ENCODE measurements at regions not wholly inside any gene's neighbourhood (a gene's known extent, or its start where the extent isn't known, plus 50 kb on each side); places are given as distances from the start of the nearest gene placed in this dataset.

GRCh38 chr19:5392486-5392885 is 51.9 kb upstream of the PTPRS start:
- no peak overlapping the region for H3K27ac Mint-ChIP-seq
- intact Hi-C loops (cut with DNase I, micrococcal nuclease) = no loop called here
- no peak overlapping the region for H3K4me3 Mint-ChIP-seq
- H3K9me3 Mint-ChIP-seq (ENCODE audit: low read depth) = peaks cover 4% of the 10 kb centered on the region
- POLR2A ChIA-PET = no interaction called here
- DNase-seq (no peak), ATAC-seq (no peak)
- CTCF ChIA-PET = no interaction called here
- peaks cover 30% of the 10 kb centered on the region for H3K27me3 Mint-ChIP-seq
- no peaks in the 10 kb centered on the region for H3K36me3 Mint-ChIP-seq (ENCODE audit: low read depth)
- H3K4me1 Mint-ChIP-seq = no peaks in the 10 kb centered on the region

GRCh38 chr19:5393088-5393487 is 52.5 kb upstream of the PTPRS start:
- no peak overlapping the region for H3K27ac Mint-ChIP-seq
- no peak for ATAC-seq
- no peaks in the 10 kb centered on the region for H3K4me1 Mint-ChIP-seq
- H3K36me3 Mint-ChIP-seq (ENCODE audit: low read depth) = no peaks in the 10 kb centered on the region
- no peak overlapping the region for H3K4me3 Mint-ChIP-seq
- DNase-seq = no peak
- peaks cover 33% of the 10 kb centered on the region for H3K27me3 Mint-ChIP-seq
- peaks cover 4% of the 10 kb centered on the region for H3K9me3 Mint-ChIP-seq (ENCODE audit: low read depth)
- ChIA-PET POLR2A (no interaction called here), CTCF (no interaction called here)
- intact Hi-C loops (cut with DNase I, micrococcal nuclease) = no loop called here

- H3K4me3 Mint-ChIP-seq = no peak overlapping the region
- intact Hi-C loops (cut with DNase I, micrococcal nuclease) = no loop called here
- no peak overlapping the region for H3K27ac Mint-ChIP-seq
- CTCF ChIA-PET = no interaction called here
- peaks cover 42% of the 10 kb centered on the region for H3K27me3 Mint-ChIP-seq
- no peaks in the 10 kb centered on the region for H3K36me3 Mint-ChIP-seq (ENCODE audit: low read depth)
- DNase-seq = no peak
- H3K4me1 Mint-ChIP-seq = no peaks in the 10 kb centered on the region
- ATAC-seq = no peak
- no peaks in the 10 kb centered on the region for H3K9me3 Mint-ChIP-seq (ENCODE audit: low read depth)
- POLR2A ChIA-PET = no interaction called here
Measured at GRCh38 chr19:5394551-5395505, 54.2 kb upstream of the PTPRS start.

GRCh38 chr19:5395556-5395955 is 54.9 kb upstream of the PTPRS start:
- DNase-seq (no peak), ATAC-seq (no peak)
- H3K4me1 Mint-ChIP-seq = no peaks in the 10 kb centered on the region
- H3K9me3 Mint-ChIP-seq (ENCODE audit: low read depth) = no peaks in the 10 kb centered on the region
- peaks cover 45% of the 10 kb centered on the region for H3K27me3 Mint-ChIP-seq
- no peaks in the 10 kb centered on the region for H3K36me3 Mint-ChIP-seq (ENCODE audit: low read depth)
- H3K4me3 Mint-ChIP-seq = no peak overlapping the region
- intact Hi-C loops (cut with DNase I, micrococcal nuclease) = no loop called here
- POLR2A ChIA-PET = no interaction called here
- CTCF ChIA-PET = no interaction called here
- H3K27ac Mint-ChIP-seq = no peak overlapping the region

- no peak overlapping the region for H3K27ac Mint-ChIP-seq
- H3K4me3 Mint-ChIP-seq = no peak overlapping the region
- ATAC-seq (no peak), DNase-seq (no peak)
- POLR2A ChIA-PET = no interaction called here
- H3K4me1 Mint-ChIP-seq = no peaks in the 10 kb centered on the region
- CTCF ChIA-PET = no interaction called here
- H3K36me3 Mint-ChIP-seq (ENCODE audit: low read depth) = no peaks in the 10 kb centered on the region
- no peaks in the 10 kb centered on the region for H3K9me3 Mint-ChIP-seq (ENCODE audit: low read depth)
- intact Hi-C loops (cut with DNase I, micrococcal nuclease) = no loop called here
- peaks cover 47% of the 10 kb centered on the region for H3K27me3 Mint-ChIP-seq
Measured at GRCh38 chr19:5396096-5396939, 55.7 kb upstream of the PTPRS start.

GRCh38 chr19:5396963-5397362 is 56.4 kb upstream of the PTPRS start:
- H3K9me3 Mint-ChIP-seq (ENCODE audit: low read depth) = no peaks in the 10 kb centered on the region
- ATAC-seq (no peak), DNase-seq (no peak)
- H3K27ac Mint-ChIP-seq = no peak overlapping the region
- no peak overlapping the region for H3K4me3 Mint-ChIP-seq
- intact Hi-C loops (cut with DNase I, micrococcal nuclease) = no loop called here
- H3K4me1 Mint-ChIP-seq = no peaks in the 10 kb centered on the region
- no peaks in the 10 kb centered on the region for H3K36me3 Mint-ChIP-seq (ENCODE audit: low read depth)
- CTCF ChIA-PET = no interaction called here
- H3K27me3 Mint-ChIP-seq = peaks cover 47% of the 10 kb centered on the region
- POLR2A ChIA-PET = no interaction called here

GRCh38 chr19:5397804-5398692 is 57.2 kb upstream of the ZNRF4 start:
- DNase-seq (no peak), ATAC-seq (no peak)
- Mint-ChIP-seq H3K27me3 (peaks cover 44% of the 10 kb centered on the region), H3K4me1 (no peaks in the 10 kb centered on the region), H3K9me3 (ENCODE audit: low read depth) (no peaks in the 10 kb centered on the region), H3K36me3 (ENCODE audit: low read depth) (no peaks in the 10 kb centered on the region), H3K27ac (no peak overlapping the region), H3K4me3 (no peak overlapping the region)
- ChIA-PET CTCF (no interaction called here), POLR2A (no interaction called here)
- intact Hi-C loops (cut with DNase I, micrococcal nuclease) = no loop called here

- Mint-ChIP-seq H3K27ac (no peak overlapping the region), H3K4me3 (no peak overlapping the region), H3K9me3 (ENCODE audit: low read depth) (no peaks in the 10 kb centered on the region), H3K27me3 (peaks cover 41% of the 10 kb centered on the region), H3K4me1 (no peaks in the 10 kb centered on the region), H3K36me3 (ENCODE audit: low read depth) (no peaks in the 10 kb centered on the region)
- intact Hi-C loops (cut with DNase I, micrococcal nuclease) = no loop called here
- ATAC-seq = no peak
- no peak for DNase-seq
- ChIA-PET CTCF (no interaction called here), POLR2A (no interaction called here)
Measured at GRCh38 chr19:5398693-5399057, 56.5 kb upstream of the ZNRF4 start.

- H3K4me1 Mint-ChIP-seq = no peaks in the 10 kb centered on the region
- peaks cover 18% of the 10 kb centered on the region for H3K27me3 Mint-ChIP-seq
- no peaks in the 10 kb centered on the region for H3K36me3 Mint-ChIP-seq (ENCODE audit: low read depth)
- no peak overlapping the region for H3K27ac Mint-ChIP-seq
- peak; percentile 85 for DNase-seq
- ChIA-PET POLR2A (no interaction called here), CTCF (no interaction called here)
- no peak overlapping the region for H3K4me3 Mint-ChIP-seq
- peaks cover 5% of the 10 kb centered on the region for H3K9me3 Mint-ChIP-seq (ENCODE audit: low read depth)
- intact Hi-C loops (cut with DNase I, micrococcal nuclease) = no loop called here
- ATAC-seq = peak; percentile 71
Measured at GRCh38 chr19:5403968-5404640, 51.1 kb upstream of the ZNRF4 start.

Measured in activated CD4-positive, alpha-beta T cell treated with anti-CD3 and anti-CD28 coated beads for 36 hours (primary cell).